IMR-90 (cell line): ENCODE measurements at regions not wholly inside any gene's neighbourhood (a gene's known extent, or its start where the extent isn't known, plus 50 kb on each side); places are given as distances from the start of the nearest gene placed in this dataset.

Experiments used
- ATAC-seq: fragments of 200-7000 bp; cut with Tn5 transposase; 2 replicates; pipeline ENCODE4 v1.9.1; 2020; ENCODE audit warnings: low read depth, mild to moderate bottlenecking, moderate library complexity
- BruUV-seq: library from RNA; stranded (reverse); fragments of 400-500 nt; replicated peaks from 2 replicates; lab custom pipeline; 2021; lab: Mats Ljungman, UMichigan
- CTCF ChIA-PET: fragments of 300-600 bp; formaldehyde crosslinking; extraction: SDS; loops from one replicate; lab custom pipeline; 2021; ENCODE audit warnings: antibody characterized with exemption; lab: Yijun Ruan, JAX
- POLR2A ChIA-PET: fragments of 300-600 bp; sonication (Branson Sonifier 250); formaldehyde crosslinking; loops from one replicate; lab custom pipeline; 2022; ENCODE audit warnings: antibody characterized with exemption; ENCODE audit not compliant: unreplicated experiment; lab: Charles Lee
- DNase-seq: peaks from one replicate; pipeline ENCODE4 v3.0.0; 2013
- H2AFZ ChIP-seq: replicated peaks from 2 replicates; pipeline ENCODE3; 2013; ENCODE audit warnings: low read length, mild to moderate bottlenecking; ENCODE audit not compliant: poor library complexity
- H2AK5ac ChIP-seq: 2 replicates; pipeline ENCODE4 v1.6.1; 2013; ENCODE audit warnings: low read depth, low read length, inconsistent platforms
- H2AK9ac ChIP-seq: replicated peaks from 2 replicates; pipeline ENCODE3; 2013; ENCODE audit warnings: mild to moderate bottlenecking, low read depth, low read length, moderate library complexity; ENCODE audit not compliant: poor library complexity
- H2BK120ac ChIP-seq: 2 replicates; pipeline ENCODE4 v1.6.1; 2013; ENCODE audit warnings: low read depth, low read length, inconsistent platforms
- H2BK15ac ChIP-seq: 3 replicates; pipeline ENCODE4 v1.6.1; 2013; ENCODE audit warnings: low read depth, low read length, inconsistent platforms
- H2BK20ac ChIP-seq: 2 replicates; pipeline ENCODE4 v1.6.1; 2013; ENCODE audit warnings: low read depth, mild to moderate bottlenecking, inconsistent platforms, low read length, moderate library complexity
- H2BK5ac ChIP-seq: 2 replicates; pipeline ENCODE4 v1.6.1; 2013; ENCODE audit warnings: mild to moderate bottlenecking, low read depth, low read length, inconsistent platforms; ENCODE audit not compliant: poor library complexity, severe bottlenecking
- H3K14ac ChIP-seq: replicated peaks from 2 replicates; pipeline ENCODE4 v1.6.1; 2013; ENCODE audit warnings: low read depth, low read length, inconsistent platforms
- H3K18ac ChIP-seq: 2 replicates; pipeline ENCODE4 v1.6.1; 2013; ENCODE audit warnings: low read depth, low read length, control low read depth
- H3K23ac ChIP-seq: 2 replicates; pipeline ENCODE4 v1.6.1; 2013; ENCODE audit warnings: low read depth, low read length, inconsistent platforms
- H3K27ac ChIP-seq: 2 replicates; pipeline ENCODE4 v1.5.1; 2013; ENCODE audit warnings: mild to moderate bottlenecking, control low read depth, low read length; ENCODE audit not compliant: insufficient read depth
- H3K27me3 ChIP-seq: 2 replicates; pipeline ENCODE4 v1.6.1; 2013; ENCODE audit warnings: low read length; ENCODE audit not compliant: control insufficient read depth, insufficient read depth
- H3K36me3 ChIP-seq: 2 replicates; pipeline ENCODE4 v1.6.1; 2013; ENCODE audit warnings: low read length, mixed read lengths; ENCODE audit not compliant: control insufficient read depth, insufficient read depth
- H3K4ac ChIP-seq: 2 replicates; pipeline ENCODE4 v1.6.1; 2013; ENCODE audit warnings: low read depth, low read length, inconsistent platforms
- H3K4me1 ChIP-seq: 2 replicates; pipeline ENCODE4 v1.6.1; 2013; ENCODE audit warnings: low read length, mixed read lengths; ENCODE audit not compliant: control insufficient read depth, insufficient read depth
- H3K4me2 ChIP-seq: 2 replicates; pipeline ENCODE4 v1.6.1; 2013; ENCODE audit warnings: low read depth, mild to moderate bottlenecking, control low read depth, low read length, moderate library complexity
- H3K4me3 ChIP-seq: 2 replicates; pipeline ENCODE4 v1.5.1; 2013; ENCODE audit warnings: low read depth, mild to moderate bottlenecking, control low read depth, low read length, moderate library complexity; ENCODE audit not compliant: insufficient read depth
- H3K56ac ChIP-seq: 2 replicates; pipeline ENCODE4 v1.6.1; 2013; ENCODE audit warnings: low read length, inconsistent platforms; ENCODE audit not compliant: insufficient read depth; ENCODE audit errors: extremely low read depth
- H3K79me1 ChIP-seq, 2 experiments: 2 replicates each; pipeline ENCODE4 v1.6.1; 2013; ENCODE audit warnings: low read length in 2 of 2, inconsistent platforms in 1 of 2, low read depth in 1 of 2
- H3K9ac ChIP-seq: 2 replicates; pipeline ENCODE4 v1.6.1; 2013; ENCODE audit warnings: low read depth, low read length, control low read depth
- H3K9me1 ChIP-seq: 2 replicates; pipeline ENCODE4 v1.6.1; 2013; ENCODE audit warnings: low read length, inconsistent platforms; ENCODE audit not compliant: insufficient read depth
- H3K9me3 ChIP-seq: 2 replicates; pipeline ENCODE4 v1.6.1; 2013; ENCODE audit warnings: low read length; ENCODE audit not compliant: control insufficient read depth, insufficient read depth
- H4K20me1 ChIP-seq: 2 replicates; pipeline ENCODE4 v1.6.1; 2013; ENCODE audit warnings: low read length, inconsistent platforms; ENCODE audit not compliant: insufficient read depth
- H4K5ac ChIP-seq: 2 replicates; pipeline ENCODE4 v1.6.1; 2013; ENCODE audit warnings: mild to moderate bottlenecking, low read depth, low read length, control low read depth
- H4K8ac ChIP-seq, 2 experiments: 2 replicates each; pipeline ENCODE4 v1.6.1; 2013; ENCODE audit warnings: low read depth in 2 of 2, low read length in 2 of 2, control low read depth in 1 of 2, inconsistent platforms in 1 of 2
- H4K91ac ChIP-seq: 2 replicates; pipeline ENCODE4 v1.6.1; 2013; ENCODE audit warnings: low read depth, low read length, inconsistent platforms; ENCODE audit not compliant: insufficient read depth
- CTCF ChIP-seq: conservative IDR thresholded peaks from 2 replicates; pipeline ENCODE4 v1.5.1; 2012; ENCODE audit warnings: mild to moderate bottlenecking, low read depth, low read length, improper control_type of control experiment
- MAZ ChIP-seq: IDR thresholded peaks from 2 replicates; pipeline ENCODE4 v1.6.1; 2012; ENCODE audit warnings: low read depth, mild to moderate bottlenecking, low read length, improper control_type of control experiment, moderate library complexity, borderline replicate concordance
- WGBS, 2 experiments: methylation state at CpG; one replicate each; pipeline versions ENCODE4 v1.1.5 to v1.1.7; 2013; ENCODE audit warnings: missing lambda C conversion rate in 2 of 2; ENCODE audit not compliant: insufficient read length in 1 of 2; ENCODE audit errors: extremely low coverage in 2 of 2; 5-methylcytosine and 5-hydroxymethylcytosine counted together
- dilution Hi-C: fragments of 300-500 bp; cut with HindIII; formaldehyde crosslinking; loops from one replicate; pipeline ENCODE4 v1.14.3; 2018; ENCODE audit warnings: low sequenced_read_pairs; ENCODE audit not compliant: unreplicated experiment
- in situ Hi-C: fragments of 300-500 bp; cut with MboI; formaldehyde crosslinking; loops from 3 replicates; pipeline ENCODE4 v1.14.3; 2019; ENCODE audit warnings: low sequenced_read_pairs, inconsistent platforms, mixed read lengths
- intact Hi-C: fragments of 100-400 bp; cut with micrococcal nuclease; formaldehyde crosslinking; loops from 2 replicates; pipeline ENCODE4 v1.10.0; 2022

- peak overlapping the region; percentile 45 for H3K18ac ChIP-seq
- H3K4ac ChIP-seq, result peak overlapping the region; percentile 81
- H3K4me1 ChIP-seq, result peaks cover 9% of the 10 kb centered on the region
- 0 out of 2 replicates have a peak overlapping the region, but pooled peaks have one; percentile 2 for H3K27ac ChIP-seq
- peak overlapping the region; percentile 53; the same call in 1 of the 2 replicates for H2AK5ac ChIP-seq
- H3K4me2 ChIP-seq, result peak overlapping the region; percentile 16; the same call in 1 of the 2 replicates
- intact Hi-C loops (loop anchor here (2.0 to 10.0 kb wide), 3 partner anchors 418 to 1370 kb away; partner anchors contain the start of gene EPHA4), dilution Hi-C loops (no loop called here), in situ Hi-C loops (no loop called here)
- DNase-seq, result peak; percentile 64
- 5% methylated on average over 5 of the region's 12 CpGs; no CpG with 5 or more reads in 1 of the 2 experiments for WGBS, 2 experiments
- ChIA-PET CTCF (interaction anchor here (0.6 to 0.7 kb wide), 2 partner anchors 85 to 470 kb away, joined by 3 read pairs; no protein-coding TSS in a partner anchor), POLR2A (interaction anchor here (0.6 to 0.7 kb wide), 2 partner anchors 44 to 1369 kb away, joined by 4 to 6 read pairs; no protein-coding TSS in a partner anchor)
- peak overlapping the region; percentile 37; the same call in 1 of the 2 replicates for H4K91ac ChIP-seq
- H3K4me3 ChIP-seq, result no peak overlapping the region
- H4K20me1 ChIP-seq, result no peaks in the 10 kb centered on the region
- no peak overlapping the region for H2BK5ac ChIP-seq
- TF ChIP-seq CTCF, result 0 out of 2 replicates have a peak, but pooled peaks have one; percentile 12
- TF ChIP-seq MAZ, result no peak
- H2BK15ac ChIP-seq, result peak overlapping the region; percentile 91; the same call in 2 of the 3 replicates
- H2AFZ ChIP-seq, result peak overlapping the region; percentile 82
- H3K14ac ChIP-seq, result peak overlapping the region; percentile 86
- H4K5ac ChIP-seq, result peak overlapping the region; percentile 22
- peaks cover 3% of the 10 kb centered on the region; the same call in 1 of the 2 replicates for H3K9me1 ChIP-seq
- H3K56ac ChIP-seq, result no peak overlapping the region; the same call in 1 of the 2 replicates
- BruUV-seq, result no TSS peak
- peak overlapping the region; percentile 5; the same call in 1 of the 2 replicates for H3K9ac ChIP-seq
- no peaks in the 10 kb centered on the region for H3K9me3 ChIP-seq
- peak overlapping the region; percentile 59; the same call in 1 of the 2 replicates for H3K23ac ChIP-seq
- H2BK20ac ChIP-seq, result peak overlapping the region; percentile 80
- no peaks in the 10 kb centered on the region; the same call in 1 of the 2 replicates for H3K27me3 ChIP-seq
- peak overlapping the region; percentile 82 for H2AK9ac ChIP-seq
- H2BK120ac ChIP-seq, result peak overlapping the region; percentile 45
- ATAC-seq, result peak; percentile 85
- peak overlapping the region; percentile 43 to 68; a peak in 3 of 4 replicates for H4K8ac ChIP-seq
- no peaks in the 10 kb centered on the region for H3K36me3 ChIP-seq
- H3K79me1 ChIP-seq, result no peaks in the 10 kb centered on the region
Measured at GRCh38 chr2:221104361-221104811, 467.7 kb downstream of the EPHA4 start.
